ENCODE measurements at regions not wholly inside any gene's neighbourhood (a gene's known extent, or its start where the extent isn't known, plus 50 kb on each side); places are given as distances from the start of the nearest gene placed in this dataset.

DNA sequence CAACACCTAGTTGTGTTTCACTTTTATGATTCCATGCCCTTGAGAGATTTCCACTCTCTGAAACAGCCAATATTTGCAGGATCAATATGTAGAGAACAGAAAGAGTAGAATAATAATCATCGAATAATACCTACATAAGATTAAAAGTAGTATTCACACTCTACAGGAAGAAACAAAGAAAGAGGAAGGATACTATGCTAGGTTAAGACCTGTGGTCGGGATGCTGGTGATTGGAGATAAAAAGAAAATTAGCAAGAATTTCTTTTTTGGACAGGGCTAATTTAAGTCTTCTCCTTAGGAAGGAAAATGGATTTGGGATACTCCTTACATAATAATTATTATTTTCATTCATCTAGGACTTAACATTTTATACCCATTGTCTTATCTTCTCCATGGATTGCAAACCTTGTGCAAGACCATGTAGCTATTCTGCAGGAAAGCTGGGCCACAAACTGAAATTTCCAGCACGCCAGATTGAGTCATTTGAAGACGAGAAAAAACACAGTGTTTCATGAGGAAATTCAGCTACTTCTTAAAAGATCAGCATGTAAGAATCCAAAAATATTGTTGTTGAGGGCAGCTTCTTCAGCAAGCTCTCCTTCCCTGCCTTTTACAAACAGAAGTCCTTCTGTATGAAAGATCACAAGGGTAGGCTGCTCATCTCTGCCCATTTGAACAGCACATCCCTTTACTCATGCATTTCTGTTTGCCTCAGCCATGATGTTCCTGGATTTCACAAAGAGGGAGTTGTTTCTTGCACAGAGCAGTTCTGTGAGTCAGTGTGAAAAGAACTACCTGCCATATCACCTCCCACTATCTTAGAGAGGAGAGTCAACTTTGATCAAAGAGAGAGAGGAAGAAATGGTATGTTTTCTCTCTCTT, 90.7 kb downstream of the FAM76B start:
- TF ChIP-seq, protein P1, sequence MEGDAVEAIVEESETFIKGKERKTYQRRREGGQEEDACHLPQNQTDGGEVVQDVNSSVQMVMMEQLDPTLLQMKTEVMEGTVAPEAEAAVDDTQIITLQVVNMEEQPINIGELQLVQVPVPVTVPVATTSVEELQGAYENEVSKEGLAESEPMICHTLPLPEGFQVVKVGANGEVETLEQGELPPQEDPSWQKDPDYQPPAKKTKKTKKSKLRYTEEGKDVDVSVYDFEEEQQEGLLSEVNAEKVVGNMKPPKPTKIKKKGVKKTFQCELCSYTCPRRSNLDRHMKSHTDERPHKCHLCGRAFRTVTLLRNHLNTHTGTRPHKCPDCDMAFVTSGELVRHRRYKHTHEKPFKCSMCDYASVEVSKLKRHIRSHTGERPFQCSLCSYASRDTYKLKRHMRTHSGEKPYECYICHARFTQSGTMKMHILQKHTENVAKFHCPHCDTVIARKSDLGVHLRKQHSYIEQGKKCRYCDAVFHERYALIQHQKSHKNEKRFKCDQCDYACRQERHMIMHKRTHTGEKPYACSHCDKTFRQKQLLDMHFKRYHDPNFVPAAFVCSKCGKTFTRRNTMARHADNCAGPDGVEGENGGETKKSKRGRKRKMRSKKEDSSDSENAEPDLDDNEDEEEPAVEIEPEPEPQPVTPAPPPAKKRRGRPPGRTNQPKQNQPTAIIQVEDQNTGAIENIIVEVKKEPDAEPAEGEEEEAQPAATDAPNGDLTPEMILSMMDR (IDR thresholded peaks at IDR 0.05): no peak
- TF ChIP-seq POLR2AphosphoS5 (IDR thresholded peaks at IDR 0.05; ENCODE audit: low read depth, low read length) (no peak), REST (IDR thresholded peaks at IDR 0.05; ENCODE audit: insufficient read depth in 1 of 2, low read depth in 2 of 2, low read length in 1 of 2) (no peak)

Data from Panc1 (cell line).